Esophagus muscularis mucosa (tissue), 3 donors: ENCODE measurements at regions not wholly inside any gene's neighbourhood (a gene's known extent, or its start where the extent isn't known, plus 50 kb on each side); places are given as distances from the start of the nearest gene placed in this dataset.

Source experiments
- POLR2A ChIP-seq: fragments of 450-650 bp; IDR thresholded peaks from one replicate; pipeline ENCODE4 v1.6.1; 2017; ENCODE audit warnings: antibody characterized with exemption, moderate library complexity, mild to moderate bottlenecking, low read depth
- POLR2AphosphoS5 ChIP-seq, 2 donors: sonication (generic); formaldehyde crosslinking; IDR thresholded peaks; one replicate each; pipeline ENCODE4 v1.6.1; 2017; ENCODE audit warnings: antibody characterized with exemption in 2 of 2
- TF ChIP-seq, protein P1 (sequence below), 3 experiments: fragments of 200-600 bp in 2 of 3; fragments of 450-650 bp in 1 of 3; sonication (generic) in 2 of 3; IDR thresholded peaks; one replicate each; pipeline ENCODE4 v1.5.1; 2017 to 2019; ENCODE audit warnings: antibody characterized with exemption in 3 of 3, mild to moderate bottlenecking in 2 of 3, moderate library complexity in 1 of 3

GRCh38 chr1:76784502-76784901, 82.8 kb upstream of the ST6GALNAC5 start:
- TF ChIP-seq POLR2A (no peak), POLR2AphosphoS5 (IDR thresholded peaks at IDR 0.05) (no peak)
- TF ChIP-seq, protein P1, sequence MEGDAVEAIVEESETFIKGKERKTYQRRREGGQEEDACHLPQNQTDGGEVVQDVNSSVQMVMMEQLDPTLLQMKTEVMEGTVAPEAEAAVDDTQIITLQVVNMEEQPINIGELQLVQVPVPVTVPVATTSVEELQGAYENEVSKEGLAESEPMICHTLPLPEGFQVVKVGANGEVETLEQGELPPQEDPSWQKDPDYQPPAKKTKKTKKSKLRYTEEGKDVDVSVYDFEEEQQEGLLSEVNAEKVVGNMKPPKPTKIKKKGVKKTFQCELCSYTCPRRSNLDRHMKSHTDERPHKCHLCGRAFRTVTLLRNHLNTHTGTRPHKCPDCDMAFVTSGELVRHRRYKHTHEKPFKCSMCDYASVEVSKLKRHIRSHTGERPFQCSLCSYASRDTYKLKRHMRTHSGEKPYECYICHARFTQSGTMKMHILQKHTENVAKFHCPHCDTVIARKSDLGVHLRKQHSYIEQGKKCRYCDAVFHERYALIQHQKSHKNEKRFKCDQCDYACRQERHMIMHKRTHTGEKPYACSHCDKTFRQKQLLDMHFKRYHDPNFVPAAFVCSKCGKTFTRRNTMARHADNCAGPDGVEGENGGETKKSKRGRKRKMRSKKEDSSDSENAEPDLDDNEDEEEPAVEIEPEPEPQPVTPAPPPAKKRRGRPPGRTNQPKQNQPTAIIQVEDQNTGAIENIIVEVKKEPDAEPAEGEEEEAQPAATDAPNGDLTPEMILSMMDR (IDR thresholded peaks at IDR 0.05): no peak
